GM13976 (cell line): ENCODE measurements at regions not wholly inside any gene's neighbourhood (a gene's known extent, or its start where the extent isn't known, plus 50 kb on each side); places are given as distances from the start of the nearest gene placed in this dataset.

Experiments used
- DNase-seq: peaks from one replicate; pipeline ENCODE4 v3.0.0; 2012; ENCODE audit warnings: low spot score
- CTCF ChIP-seq: IDR thresholded peaks from 2 replicates; pipeline ENCODE4 v1.5.1; 2012; ENCODE audit warnings: borderline replicate concordance, mild to moderate bottlenecking; ENCODE audit not compliant: insufficient read depth; ENCODE audit errors: extremely low read depth, missing control alignments, control extremely low read depth
- in situ Hi-C: fragments of 300-500 bp; cut with MboI; formaldehyde crosslinking; loops from one replicate; pipeline ENCODE4 v1.12.0; 2022; ENCODE audit warnings: low sequenced_read_pairs, mixed read lengths, inconsistent platforms; ENCODE audit not compliant: unreplicated experiment

GRCh38 chr5:114948363-114948762 is 221.3 kb downstream of the TRIM36 start:
- TF ChIP-seq CTCF, result no peak
- in situ Hi-C loops, result no loop called here
- no peak for DNase-seq

- in situ Hi-C loops, result no loop called here
- DNase-seq, result no peak
These were observed 229.0 kb downstream of the TRIM36 start for GRCh38 chr5:114940709-114941108.

GRCh38 chr5:114935490-114935889 is 234.2 kb downstream of the TRIM36 start:
- in situ Hi-C loops, result no loop called here
- DNase-seq, result no peak
- TF ChIP-seq CTCF, result no peak

More at GRCh38 chr5:114940709-114941108, 229.0 kb downstream of the TRIM36 start:
- no peak for TF ChIP-seq CTCF

GRCh38 chr5:114928644-114929462 is 240.9 kb downstream of the TRIM36 start:
- in situ Hi-C loops, result no loop called here
- TF ChIP-seq CTCF, result no peak
- no peak for DNase-seq

- no peak for DNase-seq
- in situ Hi-C loops, result no loop called here
- no peak for TF ChIP-seq CTCF
These were observed 244.9 kb downstream of the TRIM36 start for GRCh38 chr5:114924769-114925168.

- in situ Hi-C loops, result no loop called here
- TF ChIP-seq CTCF, result no peak
- DNase-seq, result no peak
These were observed 257.4 kb downstream of the TRIM36 start for GRCh38 chr5:114912189-114912920.
